NAMALWA (cell line): ENCODE measurements at regions not wholly inside any gene's neighbourhood (a gene's known extent, or its start where the extent isn't known, plus 50 kb on each side); places are given as distances from the start of the nearest gene placed in this dataset.

Source experiments
- DNase-seq: peaks from one replicate; pipeline ENCODE4 v3.0.0-alpha.2; 2015; ENCODE audit warnings: low spot score

DNA sequence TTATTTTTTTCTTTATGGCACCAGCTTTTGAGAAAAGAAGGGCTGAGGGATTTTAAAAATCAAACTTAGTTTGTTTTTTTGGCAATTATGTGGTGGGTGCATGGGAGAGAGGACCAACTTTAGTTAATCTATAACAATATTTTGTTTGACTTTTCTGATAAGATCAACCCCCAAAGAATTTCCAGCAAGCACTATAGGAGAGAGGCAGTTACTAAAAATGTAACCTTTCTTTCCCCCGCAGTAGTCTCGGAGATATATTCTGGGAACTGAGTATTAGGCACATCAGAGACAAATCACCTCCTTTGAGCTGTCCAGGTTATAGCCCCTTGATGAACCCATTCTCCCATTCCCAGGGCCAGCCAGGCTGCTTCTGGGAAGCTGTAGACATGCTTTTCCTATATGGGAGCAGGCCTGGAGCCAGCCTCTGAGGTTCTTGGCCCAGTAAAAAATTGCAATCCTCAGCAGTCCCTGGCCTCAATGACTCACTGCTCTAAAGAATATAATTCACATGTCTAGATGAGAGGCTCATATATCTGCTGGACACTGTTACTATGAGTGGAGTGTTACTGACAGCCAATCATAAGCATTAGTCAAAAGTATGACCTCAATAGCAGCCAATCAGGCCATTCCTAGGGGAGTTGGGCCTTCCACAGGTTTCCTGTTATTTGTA, 138.3 kb upstream of the AGBL1 start:
- no peak for DNase-seq

DNA sequence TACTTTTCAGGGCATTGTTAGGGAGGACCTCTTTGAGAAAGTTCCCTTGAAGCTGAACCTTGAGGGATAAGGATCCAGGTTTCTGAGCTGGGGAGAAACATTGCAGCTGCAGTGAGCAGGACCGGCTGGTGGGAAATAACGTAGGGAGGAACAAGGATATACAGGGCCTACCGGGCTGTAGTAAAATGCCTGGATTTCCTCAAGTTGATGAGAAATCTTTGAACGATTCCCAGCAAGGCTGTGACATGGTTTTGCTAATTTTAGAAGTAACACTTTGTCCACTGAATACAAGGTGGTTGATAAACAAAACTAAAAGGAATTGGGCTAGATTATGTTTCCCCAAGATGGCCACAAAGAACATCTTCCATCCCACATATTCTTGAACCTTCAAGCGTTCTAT, 137.0 kb upstream of the AGBL1 start:
- no peak for DNase-seq

DNA sequence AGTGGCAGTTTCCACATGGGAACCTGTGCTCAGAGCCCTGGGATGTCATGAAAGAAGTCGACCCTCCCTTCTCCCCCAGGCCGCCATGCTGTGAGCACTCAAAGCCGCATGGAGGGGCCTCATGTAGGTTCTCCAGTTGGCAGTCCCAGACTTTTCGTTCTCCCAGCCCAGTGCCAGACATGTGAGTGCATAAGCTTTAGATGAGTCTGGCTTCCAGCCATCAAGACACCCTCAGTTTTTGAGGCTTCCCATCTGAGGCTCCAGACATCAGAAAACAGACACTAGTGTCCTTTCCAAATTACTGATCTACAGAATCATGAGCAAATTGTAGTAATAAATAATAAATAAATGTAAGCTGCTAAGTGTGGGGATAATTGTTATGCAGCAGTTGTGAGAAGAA, 136.5 kb upstream of the AGBL1 start:
- DNase-seq: no peak

DNA sequence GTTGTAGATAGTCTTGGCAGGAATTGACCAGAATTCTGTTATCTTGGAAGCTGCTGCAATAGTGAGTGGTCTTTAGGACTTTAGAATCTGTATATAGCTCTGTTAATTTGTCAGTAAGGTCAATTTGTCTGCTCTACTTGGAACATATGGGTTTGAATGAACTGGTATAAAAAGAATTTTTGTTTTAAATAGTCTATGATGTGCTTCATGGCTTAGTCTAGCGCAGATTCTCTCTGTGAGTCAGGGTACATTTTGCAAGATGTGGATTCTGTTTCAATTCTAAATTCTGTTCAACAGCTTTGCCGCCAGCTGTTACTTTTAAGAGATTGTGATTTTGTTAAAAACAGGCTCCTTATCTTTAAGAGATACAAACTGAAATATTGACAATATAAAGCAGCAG, 135.9 kb upstream of the AGBL1 start:
- no peak for DNase-seq

DNA sequence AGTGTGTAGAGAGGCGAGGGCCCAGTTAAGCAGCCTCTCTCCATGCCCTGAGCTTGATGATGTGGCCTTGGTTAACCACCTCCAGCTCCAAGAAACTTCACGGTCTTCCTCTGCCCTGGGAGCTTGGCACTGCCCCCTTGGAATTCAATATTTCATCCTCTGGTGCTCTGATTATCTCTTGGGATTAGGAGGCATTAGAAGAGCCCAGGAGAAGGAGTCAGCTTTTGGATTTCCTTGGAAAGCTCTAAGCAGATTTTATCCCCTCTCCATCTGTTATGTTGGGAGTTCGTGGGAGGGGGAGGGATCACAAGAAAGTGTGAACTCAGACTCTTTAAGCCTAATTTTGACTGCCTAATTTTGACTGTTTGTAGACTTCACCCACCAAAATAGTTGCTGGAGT, 132.7 kb upstream of the AGBL1 start:
- no peak for DNase-seq

DNA sequence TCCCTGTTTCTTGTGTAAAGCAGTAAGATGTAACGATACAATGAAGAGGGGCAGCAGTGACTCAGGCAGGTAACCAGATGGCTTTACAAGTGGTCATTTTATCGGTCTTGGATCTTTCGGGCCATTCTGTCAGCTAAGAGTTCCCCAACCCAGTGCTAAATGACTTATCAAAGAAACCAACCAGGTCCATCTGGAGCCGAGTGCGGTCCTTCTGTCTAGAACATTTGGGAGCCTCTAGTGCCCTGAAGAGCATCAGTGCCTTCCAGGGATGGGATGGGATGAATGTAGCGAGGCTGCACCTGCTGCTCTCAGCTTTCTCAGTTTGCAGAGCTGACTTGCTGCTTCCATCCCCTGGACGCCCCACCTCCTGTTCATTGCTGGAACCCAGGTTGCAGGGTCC, 131.7 kb upstream of the AGBL1 start:
- DNase-seq: no peak

DNA sequence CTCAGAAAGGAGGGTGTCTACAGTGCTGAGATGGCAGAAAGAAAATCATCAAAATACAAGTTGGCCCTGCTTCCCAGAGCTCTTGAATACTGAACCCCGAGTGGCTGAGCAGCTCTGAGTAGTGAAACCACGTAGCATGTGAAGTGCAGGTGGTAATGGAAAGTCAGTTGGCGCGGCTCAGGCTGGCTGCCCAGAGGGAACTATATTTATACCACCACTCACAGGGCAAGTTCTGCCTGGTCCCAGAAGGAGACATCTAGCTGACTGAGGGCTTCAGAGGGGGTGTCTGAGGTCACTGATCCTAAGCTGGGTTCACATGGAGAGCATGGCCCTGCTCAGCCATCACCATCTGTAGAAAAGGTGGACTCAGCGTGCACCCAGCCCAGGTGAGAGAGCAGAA, 129.6 kb upstream of the AGBL1 start:
- peak; percentile 39 for DNase-seq

DNA sequence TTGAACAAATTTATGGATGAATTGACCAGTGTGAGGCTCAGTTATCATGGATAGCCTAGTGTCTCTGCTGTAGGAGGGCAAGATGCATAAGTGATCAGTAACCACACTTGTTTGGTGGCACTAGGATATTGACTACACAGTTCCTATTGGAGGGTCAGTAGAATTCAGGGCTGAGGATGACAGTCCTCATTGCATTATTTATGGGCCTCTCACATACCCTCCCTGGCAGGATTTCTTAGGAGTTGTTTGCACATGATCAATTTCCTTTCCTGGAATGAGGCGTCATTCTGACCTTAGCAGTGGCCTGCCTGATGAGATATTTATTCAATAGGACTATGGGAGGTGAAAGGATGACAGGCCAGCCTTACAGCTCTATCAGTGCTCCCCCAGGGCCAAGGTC, 125.1 kb upstream of the AGBL1 start:
- DNase-seq: no peak

DNA sequence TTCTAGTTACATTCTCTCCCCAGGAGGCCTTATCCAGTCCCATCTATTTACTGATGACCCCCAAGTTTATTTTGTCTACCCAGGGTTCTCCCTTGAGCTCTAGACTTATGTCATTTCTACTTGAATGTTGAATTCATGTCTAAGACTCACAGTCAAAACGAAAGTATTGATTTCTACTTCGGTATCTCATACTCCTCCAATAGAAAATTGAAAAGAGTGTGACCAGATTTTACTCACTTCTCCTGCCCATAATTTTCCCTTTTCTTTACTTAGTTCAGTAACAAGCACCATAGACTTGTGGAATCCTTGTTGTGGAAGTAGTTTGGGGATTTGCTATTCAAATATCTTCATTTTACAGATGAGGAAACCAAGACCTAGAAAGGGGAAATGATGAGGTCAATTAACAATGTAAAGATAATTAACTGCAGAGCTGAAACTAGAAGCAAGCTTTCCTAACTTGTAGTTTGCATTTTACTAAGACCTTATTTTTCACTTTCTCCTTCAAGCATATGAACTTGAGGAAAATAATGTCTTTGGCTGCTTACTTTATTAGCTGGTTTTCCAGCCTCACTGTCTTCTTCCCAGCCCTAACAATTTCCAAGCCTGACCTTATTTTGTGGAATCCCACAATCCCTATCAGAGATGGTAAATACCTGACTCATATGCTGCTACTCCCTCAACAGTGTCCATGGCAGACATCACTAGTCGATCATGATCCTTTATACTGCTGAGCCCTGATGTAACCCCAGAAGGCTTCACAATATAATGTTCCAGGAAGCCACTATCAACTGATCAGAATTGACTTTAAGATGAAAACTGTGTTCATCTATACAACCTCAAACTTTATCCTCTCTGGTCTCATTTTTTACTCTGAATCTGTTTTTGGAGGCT, 123.9 kb upstream of the AGBL1 start:
- no peak for DNase-seq

DNA sequence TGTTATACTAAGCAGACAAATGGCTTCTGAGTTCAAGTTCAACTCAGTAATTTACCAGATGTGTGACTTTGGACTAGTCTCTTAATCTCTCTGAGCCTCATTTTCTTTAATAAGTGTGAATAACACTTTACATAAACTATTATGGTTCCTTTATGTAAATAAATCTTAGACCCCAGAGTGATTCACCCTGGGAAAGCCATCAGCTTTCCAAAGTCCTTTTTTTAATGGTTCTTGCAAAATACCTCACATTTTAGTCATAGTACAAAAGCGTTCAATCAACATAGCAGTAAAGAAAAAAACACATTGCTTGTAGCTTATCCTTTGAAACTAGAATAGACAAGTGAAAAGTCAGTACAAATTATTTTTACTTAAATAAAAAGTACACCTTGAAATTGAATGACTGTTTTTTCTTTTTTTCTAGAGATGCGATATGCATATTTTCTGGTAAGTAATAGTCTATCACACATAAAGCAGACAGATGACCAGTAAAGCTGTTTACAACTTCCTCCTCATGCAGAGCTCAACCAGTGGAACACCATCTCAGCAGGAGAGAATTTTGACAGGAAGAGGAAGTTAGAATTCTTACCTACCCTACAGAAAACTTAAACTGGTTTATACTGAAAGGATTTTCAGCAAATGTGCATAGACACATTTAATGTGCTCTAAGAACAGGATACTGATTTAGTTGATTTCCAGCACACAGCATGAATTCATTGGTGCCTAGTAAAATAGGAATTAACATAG, 123.0 kb upstream of the AGBL1 start:
- DNase-seq: no peak

DNA sequence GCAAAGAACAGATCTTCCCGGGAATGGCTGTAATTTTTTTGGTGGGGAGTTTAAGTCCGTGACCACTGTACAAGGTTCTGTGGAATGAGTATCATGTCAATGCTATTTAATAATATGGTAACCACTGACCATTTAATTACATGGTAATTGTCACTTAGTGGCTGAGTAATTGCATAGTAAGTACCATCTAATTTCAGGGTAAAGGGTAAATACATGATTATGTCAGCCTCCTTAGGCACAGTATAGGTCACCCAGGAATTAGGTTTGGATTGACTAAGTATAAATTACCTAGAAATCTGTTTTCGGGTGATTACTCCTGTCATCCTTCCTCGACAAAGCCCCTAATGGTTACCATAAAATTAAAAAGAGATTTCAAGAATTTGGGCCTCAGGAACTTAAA, 120.1 kb upstream of the AGBL1 start:
- no peak for DNase-seq

DNA sequence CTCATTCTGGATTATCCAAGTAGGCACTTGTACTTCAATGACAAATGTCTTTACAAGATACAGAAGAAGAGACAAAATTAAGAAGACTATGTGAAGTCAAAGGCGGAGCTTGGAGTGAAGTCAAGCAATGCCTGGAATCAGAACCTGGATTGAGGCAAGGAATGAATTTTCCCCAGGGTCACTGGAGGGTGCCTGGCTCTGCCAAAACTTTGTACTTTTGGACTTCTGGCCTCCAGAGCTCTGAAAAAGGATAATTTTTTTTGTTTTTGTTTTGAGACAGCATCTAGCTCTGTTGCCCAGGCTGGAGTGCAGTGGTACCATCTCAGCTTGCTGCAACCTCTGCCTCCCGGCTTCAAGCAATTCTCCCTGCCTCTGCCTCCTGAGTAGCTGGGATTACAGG, 119.3 kb upstream of the AGBL1 start:
- no peak for DNase-seq

DNA sequence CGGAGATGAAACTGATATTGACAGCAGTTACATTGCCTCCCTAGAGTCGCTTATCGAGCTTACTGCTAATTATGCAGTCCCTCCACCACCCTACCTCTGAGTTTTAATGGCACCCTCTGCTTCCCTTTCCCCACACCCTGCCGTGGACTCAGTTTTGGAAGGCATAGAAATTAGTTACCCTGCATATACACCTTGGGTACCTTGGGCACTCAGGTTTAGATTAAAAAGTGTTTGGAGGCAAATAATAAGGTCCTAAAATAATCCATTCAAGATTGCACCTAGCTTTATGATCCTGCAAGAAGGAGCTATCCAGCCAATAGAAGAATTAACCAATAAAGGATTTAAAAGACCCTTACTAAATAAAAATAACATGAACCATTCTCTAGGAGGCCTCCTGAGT, 117.8 kb upstream of the AGBL1 start:
- DNase-seq: no peak

DNA sequence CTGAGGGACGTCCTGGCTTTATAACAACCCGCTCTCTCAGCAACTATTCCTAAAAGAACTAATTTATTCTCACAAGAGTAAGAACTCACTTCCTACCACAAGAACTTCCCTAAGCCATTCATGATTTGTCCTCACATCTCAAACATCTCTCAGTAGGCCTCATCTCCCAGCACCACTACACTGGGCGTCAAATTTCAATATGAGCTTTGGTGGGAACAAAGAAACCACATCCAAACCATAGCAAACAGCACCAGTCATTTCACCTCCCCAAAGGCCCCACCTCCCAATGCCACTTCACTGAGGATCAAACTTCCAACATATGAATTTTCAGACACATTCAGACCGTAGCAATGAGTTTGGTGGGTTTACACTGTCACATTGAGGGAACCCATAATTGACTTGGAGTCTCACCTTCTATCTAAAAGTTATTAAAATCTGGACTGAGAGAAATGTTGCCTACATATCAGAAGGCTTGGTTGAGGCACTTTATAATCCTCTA, 116.4 kb upstream of the AGBL1 start:
- no peak for DNase-seq

DNA sequence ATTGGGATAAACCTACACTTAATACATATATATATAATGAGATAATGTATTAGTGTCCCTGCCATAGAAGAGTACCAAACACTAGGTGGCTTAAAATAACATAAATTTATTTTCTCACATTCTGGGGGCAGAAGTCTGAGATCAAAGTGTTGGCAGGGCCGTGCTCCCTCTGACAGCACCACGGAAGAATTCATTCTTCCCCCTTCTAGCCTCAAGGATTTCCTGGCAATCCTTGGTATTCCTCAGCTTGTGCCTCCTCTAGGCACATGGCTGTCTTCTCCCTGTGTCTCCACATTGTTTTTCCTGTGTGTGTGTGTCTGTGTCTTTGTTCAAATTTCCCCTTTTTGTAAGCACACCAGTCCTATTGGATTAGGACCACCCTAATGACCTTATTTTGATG, 115.2 kb upstream of the AGBL1 start:
- DNase-seq: no peak

DNA sequence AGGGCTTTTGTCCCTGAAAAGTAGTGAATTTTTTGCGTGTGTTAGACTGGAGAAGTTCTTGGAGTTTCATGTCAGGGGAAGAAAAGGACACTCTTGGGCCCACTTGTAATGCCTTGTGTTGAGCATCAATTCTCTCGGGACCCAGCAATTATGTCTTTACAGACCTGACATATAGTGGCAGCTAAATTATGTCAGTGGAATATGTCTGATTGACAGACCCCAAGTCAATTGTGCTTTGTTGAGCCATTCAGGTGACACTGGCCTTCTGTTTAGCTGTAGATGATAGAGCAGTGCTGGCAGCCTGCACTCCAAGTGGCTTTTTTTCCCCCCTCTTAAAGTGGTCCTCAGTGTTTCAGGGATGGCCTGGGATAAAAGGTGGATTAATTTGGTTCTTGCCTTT, 112.1 kb upstream of the AGBL1 start:
- no peak for DNase-seq

DNA sequence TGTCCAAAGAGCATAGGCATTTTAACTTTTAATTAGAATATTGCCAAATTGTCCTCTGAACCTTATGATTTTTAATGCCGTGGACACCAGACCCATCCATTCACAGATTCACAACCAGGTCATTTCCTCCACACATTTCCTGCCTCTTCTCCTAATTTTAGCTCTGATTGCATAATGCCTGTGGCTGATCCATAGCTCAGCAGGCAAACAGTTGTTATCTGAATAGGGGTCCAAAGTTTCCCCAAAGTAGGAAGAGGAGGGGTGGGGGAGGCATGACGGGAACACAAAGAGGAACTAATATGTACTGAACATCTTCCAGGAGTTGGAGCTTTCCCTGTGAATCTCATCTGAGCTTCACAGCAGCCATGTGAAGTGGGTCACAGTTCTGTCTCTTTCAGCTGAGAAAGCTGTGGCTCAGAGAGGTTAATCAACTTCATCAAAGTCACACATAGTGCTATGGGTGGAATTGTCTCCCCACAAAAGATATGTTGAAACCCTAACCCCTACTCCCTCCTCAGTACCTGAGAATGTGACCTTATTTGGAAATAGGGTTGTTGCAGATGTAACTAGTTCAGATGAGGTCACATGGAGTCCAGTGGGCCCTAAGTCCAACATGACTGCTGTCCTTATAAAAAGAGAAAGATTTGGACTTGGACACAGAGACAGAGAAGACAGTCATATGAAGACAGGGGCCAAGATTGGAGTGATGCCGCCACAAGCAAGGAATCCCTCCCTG, 106.7 kb upstream of the AGBL1 start:
- no peak for DNase-seq

DNA sequence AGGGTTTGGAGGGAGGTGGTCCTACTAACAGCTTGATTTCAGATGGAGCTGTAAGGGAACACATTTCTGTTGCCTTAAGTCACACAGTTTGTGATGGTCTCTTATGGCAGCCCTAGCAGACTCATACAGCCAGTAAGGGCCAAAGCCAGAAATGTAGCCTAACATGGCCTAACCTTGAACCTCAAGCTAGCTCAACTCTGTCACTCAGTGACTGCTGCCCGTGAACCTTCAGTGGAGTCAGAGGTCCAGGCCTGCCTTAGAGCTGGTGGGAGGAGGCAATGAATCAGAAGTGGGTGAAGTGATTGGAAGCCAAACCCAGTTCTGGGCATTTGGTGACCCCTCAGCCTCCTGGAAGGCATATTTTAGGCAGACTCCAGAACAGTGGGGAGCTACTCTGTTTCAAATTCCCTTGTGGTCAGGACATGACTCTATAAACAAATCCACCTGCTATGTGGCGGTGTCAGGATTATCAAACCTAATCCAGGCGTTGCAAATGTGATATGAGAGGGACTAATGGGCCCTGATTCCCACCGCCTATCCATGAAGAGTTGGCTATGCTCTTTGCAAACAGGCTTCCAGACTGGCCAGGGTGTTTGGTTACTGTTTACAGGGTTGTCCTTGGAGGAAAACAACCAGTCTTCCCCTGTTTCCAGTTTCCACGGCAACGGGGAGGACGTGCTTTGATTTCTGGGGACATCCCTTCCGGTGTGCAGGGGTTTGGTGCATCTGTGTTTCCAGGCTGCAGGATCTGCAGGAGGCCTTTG, 105.9 kb upstream of the AGBL1 start:
- DNase-seq: no peak

DNA sequence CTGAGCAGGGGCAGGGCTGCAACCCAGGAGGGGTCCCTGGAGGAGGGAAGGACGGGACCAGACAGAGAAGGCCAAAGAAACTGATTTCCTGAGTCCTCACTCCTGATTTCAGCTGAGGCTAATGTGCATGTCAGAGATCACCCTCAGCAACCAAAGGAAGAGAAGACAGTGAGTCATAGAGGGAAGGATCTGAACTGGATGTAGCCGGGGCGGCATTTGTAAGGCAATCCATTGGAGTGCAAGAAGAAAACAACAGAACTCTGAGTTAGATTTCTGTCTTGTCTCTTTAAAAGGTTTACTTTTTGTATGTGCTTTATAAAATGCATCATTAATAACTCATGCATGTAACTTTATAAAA, 105.3 kb upstream of the AGBL1 start:
- DNase-seq: no peak

DNA sequence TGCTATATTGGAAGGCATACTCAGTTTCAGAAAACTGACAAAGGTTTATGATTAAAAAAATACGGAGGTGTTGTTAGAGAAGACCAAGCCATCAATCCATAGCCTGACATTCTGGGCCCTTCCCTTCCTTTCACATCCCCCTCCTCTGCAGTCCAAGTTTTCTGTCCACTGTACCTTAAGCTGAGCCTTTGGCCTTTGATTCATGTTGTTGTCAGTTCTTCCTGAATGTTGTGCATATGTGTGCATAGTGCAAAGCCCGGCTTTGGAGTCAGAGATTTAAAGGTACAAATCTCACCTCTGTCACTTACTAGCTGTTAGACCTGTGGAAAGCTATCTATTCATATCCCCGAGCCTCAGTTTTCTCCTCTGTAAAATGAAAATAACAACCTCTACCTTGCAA, 104.9 kb upstream of the AGBL1 start:
- DNase-seq: no peak

DNA sequence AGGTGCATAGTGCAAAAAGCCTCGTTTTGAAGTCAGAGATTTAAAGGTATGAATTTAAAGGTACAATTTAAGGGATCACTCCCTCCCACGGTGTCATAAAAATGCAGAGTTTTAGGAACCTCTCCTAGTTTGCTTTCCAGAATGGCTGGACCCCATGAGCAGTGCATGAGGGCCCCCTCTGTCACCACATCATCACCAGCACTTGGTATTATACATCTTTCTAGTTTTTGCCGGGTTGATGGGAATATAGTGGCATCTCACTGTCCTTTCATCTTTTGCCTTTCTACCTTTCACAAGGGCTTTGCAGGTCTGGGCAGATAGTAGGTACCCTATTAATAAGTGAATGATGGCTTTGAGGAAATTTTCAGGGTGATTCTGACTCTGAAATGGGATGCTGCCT, 103.6 kb upstream of the AGBL1 start:
- no peak for DNase-seq

DNA sequence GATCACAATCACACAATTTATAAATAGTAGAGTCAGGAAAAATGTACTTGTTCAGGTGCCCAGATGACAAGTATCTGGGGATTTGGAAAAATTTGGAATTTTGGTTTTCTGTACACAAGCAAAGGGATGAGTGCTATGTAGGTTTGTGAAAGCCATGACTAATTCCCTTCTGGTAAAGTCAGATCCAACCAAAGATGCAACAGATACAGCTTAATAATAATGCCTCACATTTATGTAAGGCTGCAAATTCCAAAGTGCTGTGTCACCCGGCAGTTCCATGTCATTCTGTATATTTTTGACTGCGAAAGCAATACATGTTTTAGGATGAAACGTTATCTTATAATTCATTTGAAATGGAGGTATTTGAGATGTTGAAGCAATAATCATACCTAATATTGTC, 102.7 kb upstream of the AGBL1 start:
- DNase-seq: no peak
